Cardiac septum (tissue), 1 donor: ENCODE measurements at regions not wholly inside any gene's neighbourhood (a gene's known extent, or its start where the extent isn't known, plus 50 kb on each side); places are given as distances from the start of the nearest gene placed in this dataset.

Experiments used
- DNase-seq: peaks from one replicate; pipeline ENCODE4 v3.0.0-alpha.2; 2020; ENCODE audit warnings: low spot score
- intact Hi-C: fragments of 100-400 bp; cut with DNase I; formaldehyde crosslinking; loops from one replicate; pipeline ENCODE4 v1.14.0; 2022
- donor health status: DM: no; HTN: no; CAD: no.

GRCh38 chr18:70674896-70675295 is 386.1 kb downstream of the SOCS6 start:
- intact Hi-C loops, result no loop called here
- DNase-seq, result no peak

GRCh38 chr18:70673831-70674230 is 385.0 kb downstream of the SOCS6 start:
- DNase-seq, result no peak
- intact Hi-C loops, result no loop called here

- DNase-seq, result no peak
- intact Hi-C loops, result no loop called here
These were observed 383.7 kb downstream of the SOCS6 start for GRCh38 chr18:70672581-70672980.

GRCh38 chr18:70671889-70672565 is 383.2 kb downstream of the SOCS6 start:
- intact Hi-C loops, result no loop called here
- DNase-seq, result no peak

- intact Hi-C loops, result no loop called here
- no peak for DNase-seq
These were observed 378.1 kb downstream of the SOCS6 start for GRCh38 chr18:70666936-70667335.

- no peak for DNase-seq
These were observed 374.3 kb downstream of the SOCS6 start for GRCh38 chr18:70663141-70663540.

GRCh38 chr18:70662588-70662987 is 373.7 kb downstream of the SOCS6 start:
- no peak for DNase-seq
- intact Hi-C loops, result no loop called here

More at GRCh38 chr18:70663141-70663540, 374.3 kb downstream of the SOCS6 start:
- intact Hi-C loops, result no loop called here

GRCh38 chr18:70659036-70659925 is 370.4 kb downstream of the SOCS6 start:
- intact Hi-C loops, result no loop called here
- no peak for DNase-seq

GRCh38 chr18:70653671-70654070 is 364.8 kb downstream of the SOCS6 start:
- intact Hi-C loops, result no loop called here
- DNase-seq, result no peak

GRCh38 chr18:70650878-70651277 is 362.0 kb downstream of the SOCS6 start:
- DNase-seq, result no peak
- intact Hi-C loops, result no loop called here

GRCh38 chr18:70649683-70650082 is 360.8 kb downstream of the SOCS6 start:
- intact Hi-C loops, result no loop called here

GRCh38 chr18:70645971-70646370 is 357.1 kb downstream of the SOCS6 start:
- DNase-seq, result no peak
- intact Hi-C loops, result no loop called here

More at GRCh38 chr18:70649683-70650082, 360.8 kb downstream of the SOCS6 start:
- no peak for DNase-seq

GRCh38 chr18:70643812-70644211 is 355.0 kb downstream of the SOCS6 start:
- intact Hi-C loops, result no loop called here
- no peak for DNase-seq

- no peak for DNase-seq
- intact Hi-C loops, result no loop called here
These were observed 352.4 kb downstream of the SOCS6 start for GRCh38 chr18:70641156-70641775.

GRCh38 chr18:70640336-70640887 is 351.6 kb downstream of the SOCS6 start:
- DNase-seq, result no peak
- intact Hi-C loops, result no loop called here

- no peak for DNase-seq
- intact Hi-C loops, result no loop called here
These were observed 348.1 kb downstream of the SOCS6 start for GRCh38 chr18:70636991-70637390.

GRCh38 chr18:70634576-70635147 is 345.8 kb downstream of the SOCS6 start:
- intact Hi-C loops, result no loop called here
- no peak for DNase-seq

- no peak for DNase-seq
- intact Hi-C loops, result no loop called here
These were observed 338.4 kb downstream of the SOCS6 start for GRCh38 chr18:70627182-70627802.

GRCh38 chr18:70622622-70623419 is 334.0 kb downstream of the SOCS6 start:
- intact Hi-C loops, result no loop called here
- DNase-seq, result no peak
